ENCODE measurements at regions not wholly inside any gene's neighbourhood (a gene's known extent, or its start where the extent isn't known, plus 50 kb on each side); places are given as distances from the start of the nearest gene placed in this dataset.

GRCh38 chr1:196034080-196034706 lies 574.0 kb downstream of the KCNT2 start:
- TF ChIP-seq ZNF302 (CRISPR knock-in tag; IDR thresholded peaks at IDR 0.05) (no peak), MAX (IDR thresholded peaks at IDR 0.05) (no peak), KDM1A (IDR thresholded peaks at IDR 0.05; ENCODE audit: low read depth) (no peak), CTCF (IDR thresholded peaks at IDR 0.05) (no peak), POLR2AphosphoS2 (conservative IDR thresholded peaks at IDR 0.05; ENCODE audit: low read length) (no peak), MAFK (IDR thresholded peaks at IDR 0.05; ENCODE audit: partially characterized antibody) (no peak), E2F6 (IDR thresholded peaks at IDR 0.05; ENCODE audit: borderline replicate concordance, low read depth) (no peak), USF2 (IDR thresholded peaks at IDR 0.05) (no peak)

Data from A549 (cell line).